ENCODE measurements at regions not wholly inside any gene's neighbourhood (a gene's known extent, or its start where the extent isn't known, plus 50 kb on each side); places are given as distances from the start of the nearest gene placed in this dataset.

DNA sequence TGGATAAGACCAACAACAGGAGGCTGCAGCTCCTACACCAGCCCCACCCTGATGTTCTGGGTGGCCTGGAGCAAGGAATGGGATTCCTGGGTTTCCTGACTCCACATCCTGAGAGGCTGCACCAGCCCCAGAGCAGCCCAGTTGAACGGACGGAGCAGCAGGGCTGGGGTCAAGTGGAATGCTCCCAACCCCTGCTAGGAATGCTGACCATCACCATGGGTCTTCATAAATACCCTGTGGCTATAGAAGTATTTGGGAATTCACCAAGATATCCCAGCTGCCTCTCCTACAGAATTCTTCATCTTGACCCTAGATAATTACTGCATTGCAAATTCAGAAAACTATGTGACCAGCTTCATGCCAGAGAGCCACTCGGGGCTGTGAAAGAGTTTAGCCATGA is 180.3 kb downstream of the THBS2 start:
- TF ChIP-seq POLR2A (IDR thresholded peaks at IDR 0.05) = no peak
- TF ChIP-seq, protein P1, sequence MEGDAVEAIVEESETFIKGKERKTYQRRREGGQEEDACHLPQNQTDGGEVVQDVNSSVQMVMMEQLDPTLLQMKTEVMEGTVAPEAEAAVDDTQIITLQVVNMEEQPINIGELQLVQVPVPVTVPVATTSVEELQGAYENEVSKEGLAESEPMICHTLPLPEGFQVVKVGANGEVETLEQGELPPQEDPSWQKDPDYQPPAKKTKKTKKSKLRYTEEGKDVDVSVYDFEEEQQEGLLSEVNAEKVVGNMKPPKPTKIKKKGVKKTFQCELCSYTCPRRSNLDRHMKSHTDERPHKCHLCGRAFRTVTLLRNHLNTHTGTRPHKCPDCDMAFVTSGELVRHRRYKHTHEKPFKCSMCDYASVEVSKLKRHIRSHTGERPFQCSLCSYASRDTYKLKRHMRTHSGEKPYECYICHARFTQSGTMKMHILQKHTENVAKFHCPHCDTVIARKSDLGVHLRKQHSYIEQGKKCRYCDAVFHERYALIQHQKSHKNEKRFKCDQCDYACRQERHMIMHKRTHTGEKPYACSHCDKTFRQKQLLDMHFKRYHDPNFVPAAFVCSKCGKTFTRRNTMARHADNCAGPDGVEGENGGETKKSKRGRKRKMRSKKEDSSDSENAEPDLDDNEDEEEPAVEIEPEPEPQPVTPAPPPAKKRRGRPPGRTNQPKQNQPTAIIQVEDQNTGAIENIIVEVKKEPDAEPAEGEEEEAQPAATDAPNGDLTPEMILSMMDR (IDR thresholded peaks at IDR 0.05) = no peak

All from body of pancreas (tissue), 4 donors.